GM19023 (cell line): ENCODE measurements at regions not wholly inside any gene's neighbourhood (a gene's known extent, or its start where the extent isn't known, plus 50 kb on each side); places are given as distances from the start of the nearest gene placed in this dataset.

Source experiments
- ATAC-seq: cut with Tn5 transposase; IDR thresholded peaks from one replicate; pipeline ENCODE4 v1.9.1; 2021; ENCODE audit warnings: mild to moderate bottlenecking, moderate library complexity; ENCODE audit not compliant: unreplicated experiment

DNA sequence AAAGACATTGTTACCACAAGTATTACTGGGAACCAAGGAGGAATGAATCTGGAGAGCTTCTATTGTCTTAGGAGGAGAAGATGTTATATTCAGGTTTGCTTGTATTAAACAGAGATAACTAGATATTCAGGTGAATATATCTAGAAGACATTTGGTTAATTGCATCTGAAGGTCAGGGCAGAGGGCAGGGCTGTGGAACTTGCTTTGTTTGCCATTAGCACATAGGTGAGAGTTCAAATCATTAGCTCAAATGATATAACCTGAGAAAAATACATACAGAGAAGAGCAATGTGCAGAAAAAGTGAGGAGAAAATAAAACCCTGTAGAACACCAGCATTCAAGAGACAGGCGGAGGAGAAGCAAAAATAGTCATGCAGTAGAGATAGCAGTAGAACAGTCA lies 116.8 kb downstream of the DNAJB9 start:
- ATAC-seq, result no peak

DNA sequence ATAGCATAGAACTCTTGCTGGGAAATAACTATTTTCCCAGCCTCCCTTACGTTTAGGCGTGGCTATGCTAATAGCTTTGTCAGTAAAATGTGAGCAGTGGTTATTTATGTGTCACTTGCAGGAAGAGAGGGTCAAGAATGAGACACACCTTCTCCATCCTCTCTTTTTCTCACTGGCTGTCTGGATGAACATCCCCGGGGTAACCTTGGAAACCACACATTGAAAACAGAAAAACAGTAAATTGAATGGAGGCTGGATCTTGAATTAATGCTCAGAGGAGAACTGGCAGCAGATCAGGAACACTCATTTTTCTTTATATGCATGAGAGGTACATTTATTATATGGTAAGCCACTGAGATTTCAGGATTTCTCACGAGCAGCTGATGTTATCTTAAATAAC lies 127.6 kb downstream of the DNAJB9 start:
- ATAC-seq, result no peak

DNA sequence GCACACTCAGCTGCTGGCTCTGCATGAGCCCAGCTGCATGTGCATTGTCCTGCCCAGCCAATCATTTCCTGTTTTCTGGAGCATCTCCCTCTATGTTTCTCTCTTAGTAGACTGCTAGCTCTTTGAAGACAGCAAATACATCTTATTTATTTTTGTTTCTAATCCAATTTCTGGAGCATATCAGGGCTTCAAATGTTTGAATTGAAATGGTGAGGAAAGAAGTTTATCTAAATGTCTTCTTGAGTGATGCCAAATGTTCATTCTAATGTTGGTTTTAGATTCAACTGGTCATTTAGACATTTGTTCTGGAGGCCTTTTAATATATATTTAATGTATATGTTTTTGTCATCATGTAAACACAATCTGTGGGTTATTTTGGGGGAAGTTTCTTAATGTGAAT lies 141.9 kb downstream of the DNAJB9 start:
- no peak for ATAC-seq

DNA sequence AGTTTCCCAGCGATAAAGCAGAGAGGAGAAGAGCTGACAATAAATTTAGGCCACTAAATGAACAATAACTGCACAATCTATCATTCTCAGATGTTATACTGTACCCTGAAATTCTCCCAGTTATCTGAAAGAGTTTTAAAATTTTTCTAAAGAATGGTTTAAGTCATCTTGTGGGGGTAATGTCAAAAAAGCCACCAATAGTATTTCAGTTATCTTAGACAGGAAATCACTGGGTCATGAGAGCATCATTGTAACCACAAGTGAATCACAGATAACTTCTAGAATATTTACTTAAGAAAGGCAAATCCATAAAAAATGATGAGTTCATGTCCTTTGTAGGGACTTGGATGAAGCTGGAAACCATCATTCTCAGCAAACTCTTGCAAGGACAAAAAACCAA lies 147.1 kb downstream of the DNAJB9 start:
- ATAC-seq, result no peak

DNA sequence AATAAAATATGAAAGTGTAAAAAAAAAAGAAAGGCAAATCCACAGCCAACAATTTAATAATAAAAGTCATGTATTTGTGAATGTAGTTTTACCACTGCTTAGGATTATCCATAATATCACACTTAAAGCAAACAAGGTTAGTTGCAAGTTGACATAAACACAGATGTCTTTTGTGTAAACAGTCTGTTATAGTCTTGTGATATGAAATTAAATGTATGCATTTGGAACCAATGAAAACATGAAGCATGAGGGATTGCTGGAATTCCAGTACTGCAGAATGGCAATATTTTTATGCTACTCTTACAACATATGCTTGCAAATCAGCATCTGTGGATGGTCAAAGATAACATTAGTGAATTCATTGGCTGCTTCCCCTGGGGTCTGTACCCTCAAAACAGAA lies 148.1 kb downstream of the DNAJB9 start:
- no peak for ATAC-seq

DNA sequence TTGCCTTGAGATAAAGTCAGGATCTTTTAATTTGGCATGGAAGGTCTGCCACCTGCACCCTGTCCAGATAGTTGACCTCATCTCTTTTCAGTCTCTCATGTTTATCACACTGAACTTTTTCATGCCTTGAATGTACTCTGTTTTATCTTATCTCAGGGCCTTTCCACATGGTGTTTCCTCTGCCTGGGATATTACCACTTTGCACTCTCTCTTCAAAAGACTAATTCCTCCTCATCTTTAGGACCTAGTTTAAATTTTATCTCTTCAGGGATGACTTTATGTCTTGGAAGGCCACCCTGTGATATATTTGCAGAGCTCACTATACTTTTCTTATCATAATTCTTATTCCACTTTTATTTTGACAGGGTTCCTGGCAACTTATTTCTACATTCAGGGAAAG lies 150.0 kb downstream of the DNAJB9 start:
- ATAC-seq, result no peak

DNA sequence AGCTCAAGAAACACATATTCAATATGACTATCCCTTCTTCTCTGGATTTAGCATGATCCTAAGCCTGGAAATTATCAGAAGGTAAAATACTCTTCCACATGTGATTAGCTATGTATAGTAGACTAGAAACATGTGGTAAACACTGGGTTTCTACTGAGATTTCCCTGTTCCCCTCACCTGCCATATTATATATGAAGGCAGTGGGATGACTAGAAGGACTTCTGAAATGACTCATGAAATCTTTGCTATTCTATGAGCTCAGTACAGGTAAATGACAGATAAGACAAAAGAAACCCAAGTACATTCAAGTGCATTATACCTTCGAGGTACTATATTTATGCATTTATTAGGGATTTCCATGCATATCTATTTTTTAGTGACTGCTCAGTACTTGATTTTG lies 152.9 kb downstream of the DNAJB9 start:
- ATAC-seq, result no peak

DNA sequence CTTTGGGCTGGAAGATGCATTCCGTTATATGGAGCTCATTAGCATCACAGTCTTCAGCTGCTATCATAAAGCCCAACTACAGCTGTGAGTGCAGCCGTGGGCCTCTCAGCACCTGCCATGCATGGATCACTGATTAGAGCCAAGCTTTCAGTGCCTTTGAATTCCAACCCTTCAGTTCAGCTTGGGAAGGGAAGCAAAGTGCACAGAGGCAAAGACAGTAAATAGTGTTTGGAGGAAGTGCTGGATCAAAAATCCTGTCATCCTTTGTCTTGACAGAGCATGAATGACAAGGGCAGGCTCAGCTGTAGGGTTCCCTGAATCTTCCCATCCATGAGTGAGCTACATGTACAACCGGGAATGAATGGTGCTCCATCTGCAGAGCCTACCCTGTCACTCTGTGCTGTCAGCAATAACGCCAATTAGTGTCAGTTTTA lies 153.7 kb downstream of the DNAJB9 start:
- ATAC-seq, result no peak

DNA sequence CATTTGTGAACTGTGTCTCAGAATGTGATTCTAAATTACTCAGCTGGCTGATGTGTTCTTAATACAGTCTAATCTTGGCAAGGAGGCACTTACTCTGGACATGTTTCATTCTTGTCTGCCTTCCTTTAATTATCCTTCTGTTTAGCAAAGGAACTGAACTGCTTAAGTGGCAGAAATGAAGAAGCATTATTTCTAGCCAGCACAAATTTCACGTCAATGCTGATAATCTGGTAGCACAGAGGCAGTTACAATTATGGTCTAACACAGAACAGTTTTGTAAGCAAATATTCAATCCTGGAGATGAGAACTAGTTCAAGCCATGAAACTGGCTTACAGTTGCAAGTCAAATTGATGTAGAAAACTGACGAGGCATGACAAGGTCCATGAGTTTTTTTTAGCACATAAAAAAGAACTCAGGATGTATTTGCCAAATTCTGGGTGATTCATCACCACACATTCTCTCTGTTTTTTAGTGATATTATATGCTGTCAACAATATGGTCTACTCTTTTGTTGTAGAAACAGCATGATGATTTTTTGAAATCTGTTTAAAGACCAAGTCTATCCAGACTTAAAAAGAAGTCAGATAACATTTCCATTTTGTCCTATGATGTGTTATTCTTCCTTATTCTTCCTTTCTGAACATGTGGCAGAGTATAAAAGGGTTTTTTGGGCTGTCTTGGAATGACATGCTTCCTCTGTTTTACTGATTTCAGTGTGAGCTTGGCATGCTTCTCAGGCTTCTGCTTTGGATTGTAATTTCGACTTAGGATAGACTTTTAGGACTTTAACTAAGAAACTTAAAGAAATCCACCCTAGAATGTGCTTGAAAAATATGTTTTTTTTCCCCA lies 154.8 kb downstream of the DNAJB9 start:
- ATAC-seq, result no peak

DNA sequence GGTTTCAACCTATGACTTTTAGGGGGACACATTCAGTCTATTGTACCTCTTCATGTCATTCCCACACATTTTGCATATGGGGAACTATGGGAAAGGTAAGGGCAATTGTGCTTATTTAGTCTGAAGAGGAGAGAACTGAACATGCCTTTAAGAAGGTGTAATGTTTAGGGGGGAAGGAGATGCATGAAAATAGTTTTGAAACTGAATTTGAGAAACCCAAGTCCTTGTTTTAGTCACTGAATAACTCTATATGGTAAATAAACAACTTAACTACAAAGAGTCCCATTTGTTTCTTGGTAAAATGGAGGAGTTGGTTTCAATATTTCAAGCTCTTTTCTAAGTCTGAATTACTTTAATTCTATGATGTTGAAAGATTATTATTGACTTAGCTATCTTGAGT lies 166.1 kb downstream of the DNAJB9 start:
- no peak for ATAC-seq

DNA sequence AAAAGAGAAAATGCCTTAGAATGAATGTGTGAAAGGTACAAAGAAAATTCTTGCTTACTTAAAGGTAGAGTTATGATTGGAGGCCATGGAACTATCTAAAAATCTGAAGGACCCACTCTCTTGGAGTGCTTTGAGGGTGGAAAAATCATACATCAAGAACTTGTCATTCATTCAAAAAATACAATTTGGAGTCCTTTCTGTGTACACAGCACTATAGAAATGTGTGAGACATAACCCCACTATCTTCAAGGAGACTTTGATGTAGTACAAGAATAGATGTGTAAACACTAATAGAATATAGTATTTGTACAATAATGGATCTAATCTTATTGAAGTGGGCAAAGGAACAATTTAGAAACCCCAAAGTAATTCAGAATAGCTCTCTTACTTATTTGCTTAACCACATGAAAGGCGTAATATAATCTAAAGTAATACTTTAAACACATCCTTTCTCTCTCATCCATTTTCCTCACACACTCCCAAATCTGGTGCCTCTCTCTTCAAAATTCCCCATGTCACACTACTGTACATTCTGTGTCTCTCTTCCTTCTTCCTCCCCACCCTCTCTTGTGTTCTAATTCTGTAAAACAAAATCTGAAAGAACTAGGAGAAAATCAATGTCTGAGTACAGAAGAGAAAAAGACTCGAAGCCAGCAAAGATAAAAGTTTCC lies 166.7 kb downstream of the DNAJB9 start:
- ATAC-seq, result no peak

DNA sequence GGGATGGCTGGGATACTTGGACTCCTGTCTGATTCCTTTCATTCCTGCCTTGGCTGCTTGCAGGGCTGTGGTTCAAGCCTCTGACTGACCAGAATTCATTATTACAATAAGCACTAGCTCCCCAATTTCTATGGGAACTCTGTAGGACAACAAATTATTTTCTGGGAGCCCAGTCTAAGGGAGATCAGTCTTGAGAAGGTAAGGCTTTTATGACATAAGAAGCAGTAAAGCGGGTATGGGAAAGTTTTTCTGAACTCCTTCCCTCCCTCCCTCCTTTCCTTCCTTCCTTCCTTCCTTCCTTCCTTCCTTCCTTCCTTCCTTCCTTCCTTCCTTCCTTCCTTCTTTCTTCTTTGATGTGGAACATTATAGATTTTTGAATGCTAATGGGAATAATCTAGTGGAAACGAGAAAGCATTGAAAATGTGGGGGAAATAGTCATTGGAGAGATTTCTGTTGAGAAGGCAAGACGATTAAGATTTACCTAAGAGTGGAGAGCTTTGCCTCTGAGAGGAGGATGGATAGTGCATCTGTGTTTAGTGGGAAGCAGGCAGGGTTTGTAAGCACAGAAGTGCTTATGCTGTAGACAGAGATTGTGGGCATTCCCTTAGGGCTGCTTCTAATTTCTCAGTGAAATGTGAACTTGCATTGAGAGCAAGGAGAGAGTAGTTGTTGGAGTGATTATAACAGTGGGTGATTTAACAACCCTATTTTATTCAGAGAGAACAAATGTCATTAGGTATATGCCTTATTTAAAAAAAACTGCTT lies 201.5 kb downstream of the DNAJB9 start:
- no peak for ATAC-seq

DNA sequence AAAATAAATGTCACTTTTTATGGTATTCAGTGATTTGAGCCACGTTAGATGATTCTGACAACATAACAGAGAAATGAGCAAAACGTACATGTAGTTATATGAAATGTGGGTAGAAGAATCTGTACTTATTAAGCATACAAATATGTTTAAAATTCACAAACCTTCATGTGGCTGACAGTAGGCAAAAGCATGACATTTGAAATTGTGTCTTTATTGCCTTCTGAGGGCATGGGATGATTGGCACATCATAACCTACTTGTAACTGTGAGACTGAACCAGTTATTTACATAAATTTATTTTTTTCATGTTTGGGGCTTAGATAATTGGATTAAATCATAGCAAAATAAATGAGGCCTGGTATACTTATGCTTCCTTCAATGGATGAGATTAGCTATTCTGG lies 202.2 kb downstream of the DNAJB9 start:
- no peak for ATAC-seq

DNA sequence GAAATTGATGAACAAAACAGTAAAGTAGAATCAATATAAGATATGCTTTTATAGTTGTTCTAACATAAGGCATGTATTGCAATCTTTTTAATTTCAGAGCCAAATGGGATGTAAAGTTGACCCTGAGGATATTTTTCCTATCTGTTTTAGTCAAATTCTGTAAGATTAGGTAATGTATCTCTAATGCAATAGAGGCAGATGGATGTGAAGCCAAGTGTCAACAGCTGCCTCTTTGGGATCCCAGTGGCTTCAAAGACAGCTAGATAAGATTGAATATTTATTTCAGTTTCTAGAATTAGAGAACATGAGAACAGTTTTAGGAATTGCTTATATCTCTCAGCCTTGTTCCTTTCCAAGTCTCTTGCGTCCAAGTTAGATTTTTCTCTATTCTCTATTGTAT lies 208.3 kb downstream of the DNAJB9 start:
- no peak for ATAC-seq

DNA sequence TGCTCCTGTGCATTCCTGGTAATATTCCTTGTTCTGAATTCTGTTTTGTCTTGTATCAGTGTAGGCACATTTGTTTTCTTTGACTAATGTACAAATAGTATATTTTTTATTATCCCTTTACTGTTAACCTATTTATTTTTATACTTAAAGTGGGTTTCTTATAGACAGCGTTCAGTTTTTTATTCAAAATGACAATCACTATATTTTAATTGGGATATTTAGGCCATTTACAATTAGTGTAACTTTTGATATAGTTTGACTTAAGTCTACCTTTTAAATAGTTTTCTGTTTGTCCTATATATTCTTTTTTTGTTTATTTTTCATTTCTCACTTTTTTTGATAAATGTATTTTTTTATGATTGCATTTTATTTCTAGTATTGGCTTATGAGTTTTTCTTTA lies 219.8 kb downstream of the DNAJB9 start:
- no peak for ATAC-seq

DNA sequence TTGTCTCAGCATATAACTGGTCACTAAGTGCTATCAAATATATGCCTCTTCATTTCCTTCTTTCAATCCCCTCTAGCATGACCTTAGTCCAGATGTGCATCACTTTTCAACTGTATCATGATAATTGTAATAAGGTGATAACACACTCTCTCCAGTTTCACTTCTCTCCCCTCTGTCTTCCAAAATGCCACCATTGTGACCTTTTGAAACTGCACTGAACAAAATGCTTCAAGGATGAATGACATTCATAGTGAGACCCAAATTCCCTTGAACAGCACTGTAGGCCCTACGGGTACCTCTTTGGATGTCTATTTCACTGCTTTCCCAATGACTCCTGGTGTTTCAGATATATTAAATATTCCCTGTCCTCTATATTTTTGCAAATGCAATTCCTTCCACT lies 224.8 kb downstream of the DNAJB9 start:
- ATAC-seq, result no peak

DNA sequence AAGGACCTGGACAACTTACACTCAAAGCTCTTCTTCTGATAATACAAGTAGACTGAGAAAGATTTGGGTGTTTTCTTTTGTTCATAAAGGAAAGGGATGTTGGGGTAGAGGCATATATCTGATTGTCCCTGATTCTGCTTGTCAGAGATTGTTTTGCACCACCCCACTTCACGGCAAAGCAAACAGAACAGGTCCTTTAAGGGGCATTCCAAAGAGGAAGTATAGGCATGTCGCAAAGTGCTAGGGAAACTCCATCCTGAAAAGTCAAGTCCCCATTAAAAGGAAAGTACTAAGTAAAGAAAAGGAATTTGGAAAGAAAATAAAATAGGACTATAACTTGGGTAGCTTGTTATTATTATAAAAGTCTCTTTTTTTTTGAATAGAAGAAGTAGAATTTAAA lies 233.0 kb downstream of the DNAJB9 start:
- ATAC-seq, result no peak

DNA sequence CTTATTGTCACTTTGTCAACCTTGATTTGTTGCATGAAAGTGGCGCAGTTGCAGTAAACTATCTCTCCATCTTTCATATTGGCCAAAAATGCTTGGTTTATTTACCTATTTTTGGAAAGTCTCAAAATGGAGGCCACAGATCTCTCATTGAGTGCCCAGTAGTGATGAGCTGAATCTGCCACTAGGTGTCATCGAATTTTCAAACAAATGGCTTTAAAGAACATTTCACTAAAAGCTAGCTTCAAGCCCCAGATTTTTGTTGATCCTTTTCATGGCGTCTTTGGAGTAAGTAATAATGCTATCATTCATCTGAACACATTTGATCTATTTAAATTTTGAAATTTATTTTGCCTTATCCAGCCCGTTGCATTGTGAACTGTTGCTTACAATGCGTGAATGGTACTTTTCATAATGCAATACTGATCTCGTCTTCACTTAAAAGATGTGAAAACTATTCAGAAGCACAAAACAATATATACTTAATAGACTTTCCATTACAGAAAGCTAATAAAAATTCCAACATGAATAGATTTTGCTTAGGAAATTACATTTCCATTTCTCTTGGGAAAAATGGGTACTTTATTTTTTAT lies 236.2 kb downstream of the DNAJB9 start:
- no peak for ATAC-seq

DNA sequence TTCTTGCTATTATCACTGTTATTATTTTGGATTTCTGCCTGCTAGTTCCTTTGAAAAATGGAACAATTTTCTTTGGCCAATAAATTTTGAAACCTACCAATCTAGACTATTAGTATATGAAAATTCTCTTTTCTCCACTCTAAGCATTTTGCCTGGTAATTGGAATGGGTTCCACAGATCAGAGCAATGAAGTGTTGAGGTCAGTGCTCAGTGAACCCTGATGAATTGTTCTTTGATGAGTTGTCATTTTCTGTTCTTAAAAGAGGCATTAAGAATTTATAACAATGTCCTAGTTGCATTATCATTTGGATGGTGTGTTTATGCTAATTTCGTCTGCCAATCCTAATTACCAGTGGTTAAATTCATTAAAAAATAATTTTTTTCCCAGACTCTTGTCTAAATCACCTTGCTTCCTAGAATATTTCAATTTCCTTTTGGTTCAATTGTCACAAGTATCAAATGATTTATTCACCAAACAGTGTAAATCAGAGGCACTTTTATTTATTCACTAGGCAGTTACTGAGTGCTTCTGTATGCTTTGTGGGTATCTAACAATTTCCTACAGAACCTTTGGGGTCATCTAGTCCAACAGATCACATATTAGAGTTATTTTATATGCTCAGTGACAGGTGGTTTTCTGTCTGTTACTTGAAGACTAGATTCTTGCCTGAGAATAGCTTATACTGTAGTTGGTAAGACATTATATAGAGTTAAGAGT lies 239.0 kb downstream of the DNAJB9 start:
- no peak for ATAC-seq

DNA sequence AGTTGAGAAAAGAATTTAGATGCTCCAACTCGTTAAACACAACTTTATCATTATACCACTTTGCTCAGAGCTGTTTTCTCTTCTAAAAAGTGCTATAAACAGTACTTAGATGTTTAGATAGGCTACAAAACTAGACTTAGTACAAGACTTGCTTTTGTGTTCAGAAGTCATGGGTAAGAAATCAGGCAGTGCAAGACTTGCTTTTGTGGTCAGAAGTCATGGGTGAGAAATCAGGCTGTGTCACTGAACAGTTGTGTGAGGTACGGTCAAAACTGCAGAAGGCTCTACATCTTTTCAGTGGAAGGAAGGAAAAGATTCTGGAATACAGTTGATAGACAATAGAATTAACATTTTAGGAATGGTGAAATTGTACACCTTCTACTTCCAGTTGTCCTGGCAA lies 239.7 kb downstream of the DNAJB9 start:
- no peak for ATAC-seq
